Astrocyte (in vitro differentiated cells and primary cell): ENCODE measurements at regions not wholly inside any gene's neighbourhood (a gene's known extent, or its start where the extent isn't known, plus 50 kb on each side); places are given as distances from the start of the nearest gene placed in this dataset.
A peak's percentile ranks its signal among the peaks of the same experiment; 100 is the strongest.

ENCODE experiments used
- DNase-seq: peaks from one replicate; pipeline ENCODE4 v3.0.0-alpha.2; 2010; ENCODE audit warnings: low read depth
- FAIRE-seq: peaks from 2 replicates; lab custom pipeline; 2011; peaks lifted over from hg19 to GRCh38; lab: Jason Lieb, UNC
- H2AFZ ChIP-seq: 2 replicates; pipeline ENCODE4 v1.6.0; 2012; ENCODE audit warnings: low read depth, low read length, inconsistent platforms
- H3K27ac ChIP-seq: 2 replicates; pipeline ENCODE4 v1.5.1; 2011; ENCODE audit warnings: low read depth, low read length, inconsistent platforms
- H3K27me3 ChIP-seq: 2 replicates; pipeline ENCODE4 v1.6.0; 2011; ENCODE audit warnings: low read length, inconsistent platforms; ENCODE audit not compliant: insufficient read depth
- H3K36me3 ChIP-seq: 2 replicates; pipeline ENCODE4 v1.5.1; 2011; ENCODE audit warnings: low read length, inconsistent platforms; ENCODE audit not compliant: insufficient read depth
- H3K4me1 ChIP-seq: 2 replicates; pipeline ENCODE4 v1.5.1; 2011; ENCODE audit warnings: low read length, inconsistent platforms; ENCODE audit not compliant: insufficient read depth
- H3K4me2 ChIP-seq: 2 replicates; pipeline ENCODE4 v1.6.0; 2012; ENCODE audit warnings: low read length, inconsistent platforms
- H3K4me3 ChIP-seq: 2 replicates; pipeline ENCODE4 v1.5.1; 2011; ENCODE audit warnings: low read depth, mild to moderate bottlenecking, low read length, inconsistent platforms; ENCODE audit not compliant: insufficient read depth
- H3K79me2 ChIP-seq: 2 replicates; pipeline ENCODE4 v1.6.0; 2012; ENCODE audit warnings: mild to moderate bottlenecking, low read length, inconsistent platforms; ENCODE audit not compliant: insufficient read depth
- H3K9ac ChIP-seq: 2 replicates; pipeline ENCODE4 v1.6.0; 2012; ENCODE audit warnings: mild to moderate bottlenecking, low read length, inconsistent platforms
- H3K9me3 ChIP-seq: 2 replicates; pipeline ENCODE4 v1.5.1; 2012; ENCODE audit warnings: low read depth, mild to moderate bottlenecking, low read length, inconsistent platforms; ENCODE audit not compliant: insufficient read depth
- H4K20me1 ChIP-seq: 2 replicates; pipeline ENCODE4 v1.6.0; 2012; ENCODE audit warnings: low read length, inconsistent platforms; ENCODE audit not compliant: insufficient read depth
- H3K27ac Mint-ChIP-seq: one replicate; pipeline ENCODE4 v1.8.0; 2021; ENCODE audit warnings: mild to moderate bottlenecking, mixed read lengths; ENCODE audit not compliant: unreplicated experiment
- H3K27me3 Mint-ChIP-seq: one replicate; pipeline ENCODE4 v1.8.0; 2021; ENCODE audit warnings: low read depth, mixed read lengths; ENCODE audit not compliant: unreplicated experiment
- H3K36me3 Mint-ChIP-seq: one replicate; pipeline ENCODE4 v1.8.0; 2021; ENCODE audit warnings: low read depth, mixed read lengths; ENCODE audit not compliant: unreplicated experiment
- H3K4me1 Mint-ChIP-seq: one replicate; pipeline ENCODE4 v1.8.0; 2021; ENCODE audit warnings: low read depth, mixed read lengths; ENCODE audit not compliant: unreplicated experiment
- H3K4me3 Mint-ChIP-seq: one replicate; pipeline ENCODE4 v1.8.0; 2021; ENCODE audit warnings: mild to moderate bottlenecking, moderate library complexity, mixed read lengths; ENCODE audit not compliant: unreplicated experiment
- H3K9me3 Mint-ChIP-seq: one replicate; pipeline ENCODE4 v1.8.0; 2021; ENCODE audit warnings: mild to moderate bottlenecking, mixed read lengths; ENCODE audit not compliant: unreplicated experiment
- CTCF ChIP-seq: IDR thresholded peaks from 2 replicates; pipeline ENCODE4 v1.5.1; 2011; ENCODE audit warnings: low read depth, mild to moderate bottlenecking, inconsistent platforms, low read length, moderate library complexity; ENCODE audit not compliant: insufficient read depth
- EZH2 ChIP-seq: IDR thresholded peaks from 2 replicates; pipeline ENCODE4 v1.6.1; 2012; ENCODE audit warnings: mild to moderate bottlenecking, low read length, inconsistent platforms; ENCODE audit not compliant: insufficient read depth

DNA sequence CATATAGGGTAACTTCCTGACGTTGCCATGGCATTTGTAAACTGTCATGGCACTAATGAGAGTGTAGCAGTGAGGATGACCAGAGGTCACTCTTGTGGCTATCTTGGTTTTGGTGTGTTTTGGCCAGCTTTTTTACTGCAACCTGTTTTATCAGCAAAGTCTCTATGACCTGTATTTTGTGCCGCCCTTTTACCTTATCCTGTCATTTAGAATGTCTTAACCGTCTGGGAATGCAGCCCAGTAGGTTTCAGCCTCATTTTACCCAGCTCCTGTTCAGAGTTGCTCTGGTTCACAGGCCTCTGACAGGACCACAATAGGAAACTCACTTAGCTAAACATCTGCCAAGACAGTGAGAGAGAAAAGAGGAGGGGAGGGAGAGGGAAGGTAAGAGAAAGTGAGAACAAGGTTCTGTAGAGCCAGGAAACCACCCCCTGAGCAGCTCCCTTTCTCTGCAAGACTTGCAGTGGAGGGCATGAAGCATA is 64.8 kb upstream of the PLEKHG3 start:
- H3K4me3 Mint-ChIP-seq: peak overlapping the region; percentile 36
- Histone ChIP-seq H3K4me3 (no peak overlapping the region), H3K36me3 (no peaks in the 10 kb centered on the region), H3K27ac (peak overlapping the region; percentile 67), H3K9me3 (peaks cover 3% of the 10 kb centered on the region), H3K4me1 (peaks cover 14% of the 10 kb centered on the region), H3K4me2 (peak overlapping the region; percentile 31), H3K27me3 (no peaks in the 10 kb centered on the region), H3K9ac (peak overlapping the region; percentile 66), H4K20me1 (no peaks in the 10 kb centered on the region), H3K79me2 (no peaks in the 10 kb centered on the region), H2AFZ (no peak overlapping the region)
- no peak for TF ChIP-seq CTCF
- no peak for TF ChIP-seq EZH2
- peaks cover 7% of the 10 kb centered on the region for H3K9me3 Mint-ChIP-seq
- no peak for FAIRE-seq
- peak; percentile 81 for DNase-seq
- peak overlapping the region; percentile 77 for H3K27ac Mint-ChIP-seq
- peaks cover 4% of the 10 kb centered on the region for H3K36me3 Mint-ChIP-seq
- peaks cover 29% of the 10 kb centered on the region for H3K4me1 Mint-ChIP-seq
- no peaks in the 10 kb centered on the region for H3K27me3 Mint-ChIP-seq

GRCh38 chr14:64640839-64641238 is 63.4 kb upstream of the PLEKHG3 start:
- H3K9me3 Mint-ChIP-seq: peaks cover 7% of the 10 kb centered on the region
- no peak overlapping the region for H3K27ac ChIP-seq
- no peaks in the 10 kb centered on the region for H3K36me3 ChIP-seq
- no peak overlapping the region for H3K27ac Mint-ChIP-seq
- no peak overlapping the region for H3K4me2 ChIP-seq
- H3K4me3 ChIP-seq: no peak overlapping the region
- H3K4me1 ChIP-seq: peaks cover 25% of the 10 kb centered on the region
- H4K20me1 ChIP-seq: no peaks in the 10 kb centered on the region
- no peaks in the 10 kb centered on the region for H3K27me3 ChIP-seq
- no peak overlapping the region for H3K4me3 Mint-ChIP-seq
- DNase-seq: no peak
- H3K9me3 ChIP-seq: peaks cover 3% of the 10 kb centered on the region
- H3K9ac ChIP-seq: no peak overlapping the region
- TF ChIP-seq CTCF: no peak
- no peak for TF ChIP-seq EZH2
- no peak overlapping the region for H2AFZ ChIP-seq
- peaks cover 4% of the 10 kb centered on the region for H3K36me3 Mint-ChIP-seq
- peaks cover 43% of the 10 kb centered on the region for H3K4me1 Mint-ChIP-seq
- FAIRE-seq: no peak
- H3K27me3 Mint-ChIP-seq: no peaks in the 10 kb centered on the region
- no peaks in the 10 kb centered on the region for H3K79me2 ChIP-seq

GRCh38 chr14:64641760-64642159 is 62.5 kb upstream of the PLEKHG3 start:
- peaks cover 7% of the 10 kb centered on the region for H3K9me3 Mint-ChIP-seq
- Histone ChIP-seq H3K36me3 (no peaks in the 10 kb centered on the region), H3K27me3 (no peaks in the 10 kb centered on the region), H2AFZ (no peak overlapping the region), H3K4me3 (no peak overlapping the region), H3K4me2 (no peak overlapping the region), H3K27ac (no peak overlapping the region), H3K4me1 (peaks cover 30% of the 10 kb centered on the region), H4K20me1 (no peaks in the 10 kb centered on the region), H3K79me2 (no peaks in the 10 kb centered on the region), H3K9ac (no peak overlapping the region), H3K9me3 (peaks cover 3% of the 10 kb centered on the region)
- no peaks in the 10 kb centered on the region for H3K27me3 Mint-ChIP-seq
- peak overlapping the region; percentile 60 for H3K27ac Mint-ChIP-seq
- H3K4me3 Mint-ChIP-seq: no peak overlapping the region
- DNase-seq (no peak), FAIRE-seq (no peak)
- peaks cover 4% of the 10 kb centered on the region for H3K36me3 Mint-ChIP-seq
- no peak for TF ChIP-seq EZH2
- TF ChIP-seq CTCF: no peak
- H3K4me1 Mint-ChIP-seq: peaks cover 50% of the 10 kb centered on the region
